Liver (tissue), 2 donors: ENCODE measurements at regions not wholly inside any gene's neighbourhood (a gene's known extent, or its start where the extent isn't known, plus 50 kb on each side); places are given as distances from the start of the nearest gene placed in this dataset.

ENCODE experiments used
- YY1 ChIP-seq: IDR thresholded peaks from 2 replicates; pipeline ENCODE4 v1.6.1; 2016; ENCODE audit warnings: antibody characterized with exemption, mild to moderate bottlenecking
- TF ChIP-seq, protein P1 (sequence below): fragments of 150-350 bp; IDR thresholded peaks from 2 replicates; pipeline ENCODE4 v1.5.1; 2017; ENCODE audit warnings: improper control_type of control experiment, low read depth, low read length; ENCODE audit not compliant: missing input control
- donor health status: healthy.

DNA sequence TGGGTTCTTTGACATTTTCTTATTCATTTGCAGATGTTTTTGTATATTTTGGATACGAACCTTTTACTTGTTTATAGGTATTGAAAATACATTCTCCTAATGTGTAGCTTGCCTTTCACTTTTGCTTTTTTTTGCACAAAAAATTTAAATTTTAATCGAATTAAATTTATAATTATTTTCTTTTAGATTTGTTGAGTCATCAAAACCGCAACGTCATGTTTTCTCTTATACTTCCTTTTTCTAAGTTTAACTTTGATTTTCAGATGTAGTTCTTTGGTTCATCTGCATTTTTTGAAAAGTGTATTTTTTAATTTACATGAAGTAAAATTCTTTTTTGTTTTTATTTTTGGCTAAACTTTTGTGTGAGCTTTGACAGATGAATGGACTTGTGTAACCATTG, 243.7 kb upstream of the DPYD start:
- TF ChIP-seq YY1 = no peak
- TF ChIP-seq, protein P1, sequence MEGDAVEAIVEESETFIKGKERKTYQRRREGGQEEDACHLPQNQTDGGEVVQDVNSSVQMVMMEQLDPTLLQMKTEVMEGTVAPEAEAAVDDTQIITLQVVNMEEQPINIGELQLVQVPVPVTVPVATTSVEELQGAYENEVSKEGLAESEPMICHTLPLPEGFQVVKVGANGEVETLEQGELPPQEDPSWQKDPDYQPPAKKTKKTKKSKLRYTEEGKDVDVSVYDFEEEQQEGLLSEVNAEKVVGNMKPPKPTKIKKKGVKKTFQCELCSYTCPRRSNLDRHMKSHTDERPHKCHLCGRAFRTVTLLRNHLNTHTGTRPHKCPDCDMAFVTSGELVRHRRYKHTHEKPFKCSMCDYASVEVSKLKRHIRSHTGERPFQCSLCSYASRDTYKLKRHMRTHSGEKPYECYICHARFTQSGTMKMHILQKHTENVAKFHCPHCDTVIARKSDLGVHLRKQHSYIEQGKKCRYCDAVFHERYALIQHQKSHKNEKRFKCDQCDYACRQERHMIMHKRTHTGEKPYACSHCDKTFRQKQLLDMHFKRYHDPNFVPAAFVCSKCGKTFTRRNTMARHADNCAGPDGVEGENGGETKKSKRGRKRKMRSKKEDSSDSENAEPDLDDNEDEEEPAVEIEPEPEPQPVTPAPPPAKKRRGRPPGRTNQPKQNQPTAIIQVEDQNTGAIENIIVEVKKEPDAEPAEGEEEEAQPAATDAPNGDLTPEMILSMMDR = no peak
